MM.1S (cell line): ENCODE measurements at regions not wholly inside any gene's neighbourhood (a gene's known extent, or its start where the extent isn't known, plus 50 kb on each side); places are given as distances from the start of the nearest gene placed in this dataset.

Experiments
- CTCF ChIP-seq: fragments of 300-600 bp; sonication (generic); IDR thresholded peaks from 2 replicates; pipeline ENCODE4 v1.5.1; 2016; ENCODE audit warnings: antibody characterized with exemption, low read length, mixed read lengths
- EZH2 ChIP-seq: fragments of 300-600 bp; sonication (generic); optimal IDR thresholded peaks from 2 replicates; pipeline ENCODE3; 2017; ENCODE audit warnings: low read depth, mild to moderate bottlenecking, antibody characterized with exemption, low read length, mixed read lengths
- EZH2phosphoT487 ChIP-seq: fragments of 300-600 bp; sonication (generic); IDR thresholded peaks from 2 replicates; pipeline ENCODE4 v1.6.1; 2018; ENCODE audit warnings: antibody characterized with exemption, low read length

- TF ChIP-seq EZH2 (no peak), EZH2phosphoT487 (no peak), CTCF (no peak)
Observed at GRCh38 chr11:36885154-36885553, 287.1 kb upstream of the RAG2 start.
